ENCODE measurements at regions not wholly inside any gene's neighbourhood (a gene's known extent, or its start where the extent isn't known, plus 50 kb on each side); places are given as distances from the start of the nearest gene placed in this dataset.
"Not testable (repeated sequence)": the region's sequence is repeated elsewhere in the genome, so short reads cannot be mapped to it uniquely, and the experiment has no call there.

- DNase-seq: no peak
These were observed 74.0 kb downstream of the MAB21L3 start for GRCh38 chr1:116185161-116185701.

GRCh38 chr1:116189481-116189880 is 78.3 kb downstream of the MAB21L3 start:
- DNase-seq: no peak

GRCh38 chr1:116191294-116191693 is 80.1 kb downstream of the MAB21L3 start:
- no peak for DNase-seq

GRCh38 chr1:116193768-116194167 is 82.6 kb downstream of the MAB21L3 start:
- no peak for DNase-seq

- no peak for DNase-seq
These were observed 83.4 kb downstream of the MAB21L3 start for GRCh38 chr1:116194568-116194967.

DNA sequence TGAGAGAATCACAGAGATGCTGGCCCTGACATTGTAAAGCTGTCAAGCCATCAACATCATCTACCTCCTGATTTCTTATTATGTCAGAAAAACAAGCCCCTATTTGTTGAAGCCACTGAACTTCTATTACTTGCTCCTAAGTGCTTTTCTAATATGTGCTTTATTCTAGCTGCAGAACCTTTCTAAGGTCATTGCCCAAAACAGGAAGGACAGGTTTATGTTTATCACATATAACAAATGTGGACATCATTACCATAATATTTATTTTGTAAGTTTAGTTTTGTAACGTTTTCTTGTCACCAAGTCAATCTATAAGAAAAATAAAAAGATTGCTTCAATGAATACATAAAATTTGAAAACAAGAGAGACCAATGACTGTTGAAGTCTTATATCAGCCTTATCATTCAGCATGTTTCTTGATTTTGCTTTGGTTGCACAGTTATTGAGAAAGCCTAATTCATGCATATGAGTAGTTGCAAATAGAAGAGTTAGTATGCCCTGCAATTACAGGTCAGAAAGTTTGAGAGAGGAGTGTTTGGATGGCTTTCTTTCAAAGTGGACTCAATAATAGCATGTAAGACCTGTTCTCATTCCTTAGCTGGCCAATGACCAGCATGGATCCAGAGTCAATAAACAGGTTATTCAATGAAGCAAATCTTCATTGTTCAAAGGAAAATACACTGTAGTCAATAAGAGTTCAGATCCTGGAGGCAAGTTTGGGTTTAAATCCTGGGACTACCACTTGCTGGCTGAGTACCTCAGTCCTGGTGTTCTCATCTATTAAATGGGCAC is 84.1 kb downstream of the MAB21L3 start:
- no peak for DNase-seq

DNA sequence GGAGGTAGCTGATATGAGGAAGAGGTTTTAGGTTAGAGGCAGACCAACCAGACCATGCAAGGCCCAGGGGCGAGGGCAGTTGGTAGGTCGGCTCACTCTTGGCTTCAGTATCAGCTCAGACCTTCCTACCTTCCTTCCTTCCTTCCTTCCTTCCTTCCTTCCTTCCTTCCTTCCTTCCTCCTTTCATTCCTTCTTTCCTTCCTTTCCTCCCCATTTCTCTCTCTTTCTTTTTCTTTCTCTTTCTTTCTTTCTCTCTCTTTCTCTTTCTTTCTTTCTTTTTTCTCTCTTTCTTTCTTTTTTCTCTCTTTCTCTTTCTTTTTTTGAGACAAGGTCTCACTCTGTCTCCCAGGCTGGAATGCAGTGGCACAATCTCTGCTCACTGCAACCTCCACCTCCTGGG is 89.1 kb downstream of the MAB21L3 start:
- not testable (repeated sequence) for DNase-seq

GRCh38 chr1:116201911-116202310 is 90.7 kb downstream of the MAB21L3 start:
- DNase-seq: no peak

GRCh38 chr1:116203181-116203723 is 92.1 kb downstream of the MAB21L3 start:
- no peak for DNase-seq

GRCh38 chr1:116203920-116204319 is 92.7 kb downstream of the MAB21L3 start:
- no peak for DNase-seq

- DNase-seq: no peak
These were observed 94.9 kb downstream of the MAB21L3 start for GRCh38 chr1:116205941-116206679.

DNA sequence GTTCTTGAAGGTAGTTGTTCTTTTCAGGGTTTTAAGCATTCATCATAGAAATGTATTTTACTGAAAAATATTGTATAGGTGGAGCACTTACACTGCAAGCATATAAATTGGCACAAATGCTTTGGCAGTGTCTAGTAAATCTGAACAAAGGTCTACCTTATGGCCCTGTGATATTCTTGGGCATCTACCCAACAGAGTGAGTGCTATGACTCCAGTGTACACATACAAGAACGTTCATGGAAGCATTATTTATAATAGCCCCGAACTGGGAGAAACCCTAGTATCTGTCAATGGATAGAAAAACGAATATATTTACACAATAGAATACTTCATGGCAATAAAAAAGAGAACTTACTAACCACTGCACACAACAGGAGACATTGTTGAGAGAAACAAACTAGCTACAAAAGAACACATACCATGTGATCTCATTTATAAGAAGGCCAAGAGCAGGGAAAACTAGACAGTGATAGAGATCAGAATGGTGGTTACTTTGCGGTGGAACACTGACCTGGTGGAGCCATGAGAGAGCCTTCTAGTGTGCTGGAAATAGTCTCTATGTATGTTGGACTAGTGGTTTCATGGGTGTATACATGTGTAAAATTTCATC is 96.0 kb downstream of the MAB21L3 start:
- DNase-seq: no peak

GRCh38 chr1:116208136-116208535 is 96.9 kb downstream of the MAB21L3 start:
- no peak for DNase-seq

DNA sequence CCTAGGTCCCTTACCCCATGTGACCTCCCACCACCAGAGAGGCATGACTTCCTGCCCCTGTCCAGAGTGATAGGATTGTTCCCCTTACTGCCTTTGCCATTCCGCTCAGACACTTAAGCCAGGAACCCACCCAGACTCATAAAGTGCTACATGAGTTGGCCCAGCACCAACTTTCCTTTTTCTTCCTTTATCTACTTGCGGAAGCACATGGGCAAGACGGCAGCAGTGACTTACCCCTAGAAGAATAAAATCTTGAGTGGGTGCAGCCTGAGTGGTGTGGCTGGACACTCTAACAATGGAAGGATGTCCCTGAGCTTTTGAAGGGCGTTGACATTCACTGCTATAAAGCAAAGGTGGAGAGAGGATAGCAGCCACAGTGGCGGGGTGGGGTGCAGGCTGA is 100.1 kb downstream of the MAB21L3 start:
- no peak for DNase-seq

- no peak for DNase-seq
These were observed 107.7 kb downstream of the MAB21L3 start for GRCh38 chr1:116218922-116219321.

- no peak for DNase-seq
These were observed 108.6 kb downstream of the MAB21L3 start for GRCh38 chr1:116219651-116220434.

DNA sequence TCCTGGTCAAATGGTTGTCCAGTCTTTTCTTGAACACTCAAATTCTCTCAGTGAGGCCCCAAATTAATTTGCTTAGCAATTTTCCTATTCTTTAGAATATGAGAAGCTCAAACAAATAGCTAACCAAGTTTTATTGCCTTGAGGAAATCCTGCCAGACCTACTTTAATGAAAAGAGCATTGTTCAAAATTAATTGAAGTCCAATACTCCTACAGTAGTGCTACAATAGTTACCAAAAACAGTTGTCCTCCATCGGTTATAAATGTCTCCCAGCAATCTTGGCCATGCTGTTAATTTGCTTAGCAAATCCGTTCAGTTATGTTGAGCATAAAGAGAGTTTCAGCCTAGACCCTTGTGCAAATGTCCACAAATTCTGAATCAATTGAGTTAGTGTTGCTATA is 112.9 kb downstream of the MAB21L3 start:
- no peak for DNase-seq

- DNase-seq: no peak
These were observed 113.4 kb downstream of the MAB21L3 start for GRCh38 chr1:116224561-116224960.

- no peak for DNase-seq
These were observed 114.8 kb downstream of the MAB21L3 start for GRCh38 chr1:116226017-116226416.

DNA sequence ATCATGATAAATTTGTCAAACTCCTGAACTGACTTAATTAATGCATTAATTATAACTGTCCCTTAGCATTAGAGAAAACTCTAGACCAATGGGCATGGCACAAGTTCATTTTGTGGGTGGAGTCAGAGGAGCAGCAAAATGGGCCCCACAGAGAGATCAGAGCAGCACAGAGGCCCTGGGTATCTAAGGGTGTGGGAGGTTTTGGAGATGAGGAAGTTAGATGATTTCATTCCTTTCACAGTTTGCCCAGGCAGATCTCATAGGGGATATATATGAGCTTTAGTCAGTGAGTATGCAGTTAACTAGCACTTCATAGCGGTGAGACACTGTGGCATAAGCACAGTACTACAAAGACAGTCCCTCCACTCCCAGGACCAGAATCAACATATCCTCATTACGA is 117.3 kb downstream of the MAB21L3 start:
- DNase-seq: no peak

- DNase-seq: no peak
These were observed 119.5 kb downstream of the MAB21L3 start for GRCh38 chr1:116230712-116231111.

DNA sequence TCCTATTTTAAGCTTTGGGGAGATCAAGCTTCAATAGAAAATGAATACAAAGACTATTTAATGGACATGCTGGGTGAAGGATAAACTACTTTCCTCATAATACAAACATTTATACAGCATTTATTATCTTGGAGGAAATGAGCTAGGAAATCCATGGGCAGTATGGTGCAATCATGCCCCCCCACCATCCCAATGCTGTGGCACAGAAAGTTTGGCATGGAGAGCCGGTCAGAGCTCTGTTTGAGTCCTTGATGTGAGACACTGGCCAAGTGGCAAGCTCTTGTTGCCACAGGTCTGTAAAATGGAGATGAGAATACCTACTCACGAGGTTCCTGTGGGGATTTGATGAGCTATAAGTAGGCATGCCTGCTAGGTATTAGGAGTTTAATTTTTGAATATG is 120.6 kb downstream of the MAB21L3 start:
- DNase-seq: no peak

Measured in CD4-positive, alpha-beta T cell treated with Interleukin-4 for 1 hour (primary cell).